BLaER1 treated with 17β-estradiol and CSF1 and Interleukin-3, amounts not matched to agents 10 nM and 100 nM (cell line): ENCODE measurements at regions not wholly inside any gene's neighbourhood (a gene's known extent, or its start where the extent isn't known, plus 50 kb on each side); places are given as distances from the start of the nearest gene placed in this dataset.
"Not testable (repeated sequence)": the region's sequence is repeated elsewhere in the genome, so short reads cannot be mapped to it uniquely, and the experiment has no call there.

Experiments used
- H3K27ac ChIP-seq, 11 experiments: shearing (Covaris generic); formaldehyde crosslinking; 2 replicates each; pipeline ENCODE4 v1.8.1; 2022
- H3K27me3 ChIP-seq, 11 experiments: shearing (Covaris generic); formaldehyde crosslinking; 2 replicates each; pipeline ENCODE4 v1.8.1; 2022
- H3K36me3 ChIP-seq, 11 experiments: shearing (Covaris generic); formaldehyde crosslinking; 2 replicates each; pipeline ENCODE4 v1.8.1; 2022
- H3K4me1 ChIP-seq, 10 experiments: shearing (Covaris generic); formaldehyde crosslinking; 2 replicates each; pipeline ENCODE4 v1.8.1; 2022
- H3K4me2 ChIP-seq, 11 experiments: shearing (Covaris generic); formaldehyde crosslinking; 2 replicates each; pipeline ENCODE4 v1.8.1; 2022
- H3K4me3 ChIP-seq, 10 experiments: shearing (Covaris generic); formaldehyde crosslinking; 2 replicates each; pipeline ENCODE4 v1.8.1; 2022
- H3K9ac ChIP-seq, 11 experiments: shearing (Covaris generic); formaldehyde crosslinking; 2 replicates each; pipeline ENCODE4 v1.8.1; 2022
- H3K9me3 ChIP-seq, 11 experiments: shearing (Covaris generic); formaldehyde crosslinking; replicated peaks in 1 of 11; 2 replicates each; pipeline ENCODE4 v1.8.1; 2022
- H4K20me1 ChIP-seq, 11 experiments: shearing (Covaris generic); formaldehyde crosslinking; 2 replicates each; pipeline ENCODE4 v1.8.1; 2022
- Cebpa-rat ChIP-seq, 11 experiments: shearing (Covaris generic); IDR thresholded peaks; 2 replicates each; pipeline ENCODE4 v1.8.1; 2022

- peak overlapping the region; percentile 57 to 99 (median 90) for H3K27ac ChIP-seq
Observed at GRCh38 chr6:27830212-27830599, 82.0 kb downstream of the OR2B2 start.

GRCh38 chr6:27829453-27830211 lies 82.6 kb downstream of the OR2B2 start:
- peak overlapping the region; percentile 64 to 75 (median 68) for H3K4me3 ChIP-seq
- peaks cover 0 to 28% (median 0%) of the 10 kb centered on the region in 11 experiments; a peak in 3 of 22 replicates for H4K20me1 ChIP-seq
- TF ChIP-seq Cebpa-rat (IDR thresholded peaks at IDR 0.05): no peak; a peak in 1 of 22 replicates
- peak overlapping the region; percentile 83 to 93 (median 89) for H3K9ac ChIP-seq
- peaks cover 8 to 22% (median 18%) of the 10 kb centered on the region in 11 experiments; a peak in 16 of 22 replicates for H3K36me3 ChIP-seq
- peak overlapping the region; percentile 57 to 99 (median 90) for H3K27ac ChIP-seq
- peaks cover 0 to 16% (median 12%) of the 10 kb centered on the region in 11 experiments; a peak in 15 of 22 replicates for H3K9me3 ChIP-seq
- no peaks in the 10 kb centered on the region for H3K27me3 ChIP-seq
- H3K4me2 ChIP-seq: peak overlapping the region; percentile 64 to 98 (median 84)
- peaks cover 22 to 50% (median 41%) of the 10 kb centered on the region in 10 experiments for H3K4me1 ChIP-seq

More at GRCh38 chr6:27830212-27830599, 82.0 kb downstream of the OR2B2 start:
- peak overlapping the region; percentile 83 to 93 (median 89) for H3K9ac ChIP-seq
- no peak for TF ChIP-seq Cebpa-rat (IDR thresholded peaks at IDR 0.05)
- H3K4me3 ChIP-seq: peak overlapping the region; percentile 64 to 75 (median 68)
- peaks cover 0 to 25% (median 0%) of the 10 kb centered on the region in 11 experiments; a peak in 2 of 22 replicates for H4K20me1 ChIP-seq
- H3K36me3 ChIP-seq: peaks cover 8 to 22% (median 18%) of the 10 kb centered on the region in 11 experiments; a peak in 16 of 22 replicates
- H3K27me3 ChIP-seq: no peaks in the 10 kb centered on the region
- H3K9me3 ChIP-seq: peaks cover 0 to 16% (median 12%) of the 10 kb centered on the region in 11 experiments; a peak in 15 of 22 replicates
- peaks cover 28 to 55% (median 47%) of the 10 kb centered on the region in 10 experiments for H3K4me1 ChIP-seq
- peak overlapping the region; percentile 64 to 98 (median 84) for H3K4me2 ChIP-seq

GRCh38 chr6:27827477-27827876 lies 84.7 kb downstream of the OR2B2 start:
- H3K4me2 ChIP-seq, H3K27me3 ChIP-seq, H3K36me3 ChIP-seq, H3K9ac ChIP-seq, H3K4me3 ChIP-seq: not testable (repeated sequence)
- Histone ChIP-seq H3K9me3 (peaks cover 0 to 16% (median 12%) of the 10 kb centered on the region in 11 experiments; a peak in 15 of 22 replicates), H4K20me1 (peaks cover 0 to 32% (median 0%) of the 10 kb centered on the region in 11 experiments; a peak in 4 of 22 replicates), H3K4me1 (peaks cover 15 to 41% (median 32%) of the 10 kb centered on the region in 10 experiments), H3K27ac (peak overlapping the region in 8 of 11 experiments; percentile 9 to 77 (median 50); a peak in 9 of 22 replicates)

GRCh38 chr6:27826612-27826985 lies 85.6 kb downstream of the OR2B2 start:
- peaks cover 13 to 33% (median 26%) of the 10 kb centered on the region in 10 experiments for H3K4me1 ChIP-seq
- not testable (repeated sequence) for H3K27me3 ChIP-seq, H3K36me3 ChIP-seq, H3K9ac ChIP-seq, H3K4me2 ChIP-seq, H3K4me3 ChIP-seq
- peaks cover 0 to 32% (median 0%) of the 10 kb centered on the region in 11 experiments; a peak in 4 of 22 replicates for H4K20me1 ChIP-seq
- peak overlapping the region in 5 of 11 experiments; percentile 18 to 89 (median 52); a peak in 6 of 22 replicates for H3K27ac ChIP-seq
- peaks cover 0 to 16% (median 12%) of the 10 kb centered on the region in 11 experiments; a peak in 15 of 22 replicates for H3K9me3 ChIP-seq

- peaks cover 13 to 33% (median 26%) of the 10 kb centered on the region in 10 experiments for H3K4me1 ChIP-seq
- peak overlapping the region in 9 of 10 experiments; percentile 15 to 78 (median 70); a peak in 15 of 20 replicates for H3K4me3 ChIP-seq
- peak overlapping the region in 10 of 11 experiments; percentile 77 to 94 (median 88); a peak in 17 of 22 replicates for H3K27ac ChIP-seq
- H3K4me2 ChIP-seq: peak overlapping the region; percentile 68 to 93 (median 81); a peak in 20 of 22 replicates
- not testable (repeated sequence) for H3K27me3 ChIP-seq, H3K36me3 ChIP-seq
- H3K9ac ChIP-seq: peak overlapping the region in 10 of 11 experiments; percentile 83 to 94 (median 88); a peak in 16 of 22 replicates
- peaks cover 0 to 16% (median 12%) of the 10 kb centered on the region in 11 experiments; a peak in 15 of 22 replicates for H3K9me3 ChIP-seq
- H4K20me1 ChIP-seq: peaks cover 0 to 32% (median 0%) of the 10 kb centered on the region in 11 experiments; a peak in 4 of 22 replicates
Observed at GRCh38 chr6:27825848-27826611, 86.2 kb downstream of the OR2B2 start.

- no peaks in the 10 kb centered on the region for H3K27me3 ChIP-seq
- peak overlapping the region; percentile 83 to 94 (median 88) for H3K9ac ChIP-seq
- peak overlapping the region; percentile 64 to 78 (median 70) for H3K4me3 ChIP-seq
- peaks cover 0 to 9% (median 6%) of the 10 kb centered on the region in 11 experiments; a peak in 9 of 22 replicates for H3K36me3 ChIP-seq
- no peak for TF ChIP-seq Cebpa-rat (IDR thresholded peaks at IDR 0.05)
- H3K27ac ChIP-seq: peak overlapping the region; percentile 63 to 94 (median 88); a peak in 21 of 22 replicates
- H3K4me2 ChIP-seq: peak overlapping the region; percentile 68 to 93 (median 81)
- H4K20me1 ChIP-seq: peaks cover 0 to 24% (median 0%) of the 10 kb centered on the region in 11 experiments; a peak in 4 of 22 replicates
- H3K9me3 ChIP-seq: peaks cover 0 to 16% (median 12%) of the 10 kb centered on the region in 11 experiments; a peak in 15 of 22 replicates
- peaks cover 13 to 34% (median 24%) of the 10 kb centered on the region in 10 experiments for H3K4me1 ChIP-seq
Observed at GRCh38 chr6:27825025-27825793, 87.0 kb downstream of the OR2B2 start.

- Histone ChIP-seq H3K4me1 (peaks cover 8 to 27% (median 18%) of the 10 kb centered on the region in 10 experiments), H3K4me3 (peak overlapping the region; percentile 64 to 78 (median 70)), H4K20me1 (peaks cover 0 to 17% (median 0%) of the 10 kb centered on the region in 11 experiments; a peak in 4 of 22 replicates), H3K9ac (peak overlapping the region; percentile 83 to 94 (median 88)), H3K4me2 (peak overlapping the region; percentile 68 to 93 (median 81)), H3K27ac (peak overlapping the region; percentile 63 to 94 (median 88)), H3K9me3 (peaks cover 0 to 16% (median 12%) of the 10 kb centered on the region in 11 experiments; a peak in 15 of 22 replicates)
- not testable (repeated sequence) for H3K36me3 ChIP-seq, H3K27me3 ChIP-seq
Observed at GRCh38 chr6:27824211-27825024, 87.8 kb downstream of the OR2B2 start.

GRCh38 chr6:27823714-27824210 lies 88.4 kb downstream of the OR2B2 start:
- H4K20me1 ChIP-seq: peaks cover 0 to 15% (median 0%) of the 10 kb centered on the region in 11 experiments; a peak in 4 of 22 replicates

More at GRCh38 chr6:27823714-27824210, 88.4 kb downstream of the OR2B2 start:
- H3K9ac ChIP-seq: peak overlapping the region; percentile 64 to 94 (median 87); a peak in 21 of 22 replicates
- H3K4me1 ChIP-seq: peaks cover 2 to 20% (median 11%) of the 10 kb centered on the region in 10 experiments; a peak in 18 of 20 replicates
- peak overlapping the region; percentile 29 to 82 (median 62); a peak in 21 of 22 replicates for H3K4me2 ChIP-seq
- H3K27ac ChIP-seq: peak overlapping the region; percentile 65 to 93 (median 88); a peak in 21 of 22 replicates
- peaks cover 0 to 16% (median 11%) of the 10 kb centered on the region in 11 experiments; a peak in 15 of 22 replicates for H3K9me3 ChIP-seq
- peak overlapping the region; percentile 47 to 78 (median 70) for H3K4me3 ChIP-seq
- H3K27me3 ChIP-seq, H3K36me3 ChIP-seq: not testable (repeated sequence)
